ENCODE measurements at regions not wholly inside any gene's neighbourhood (a gene's known extent, or its start where the extent isn't known, plus 50 kb on each side); places are given as distances from the start of the nearest gene placed in this dataset.
"Not testable (repeated sequence)": the region's sequence is repeated elsewhere in the genome, so short reads cannot be mapped to it uniquely, and the experiment has no call there.

DNA sequence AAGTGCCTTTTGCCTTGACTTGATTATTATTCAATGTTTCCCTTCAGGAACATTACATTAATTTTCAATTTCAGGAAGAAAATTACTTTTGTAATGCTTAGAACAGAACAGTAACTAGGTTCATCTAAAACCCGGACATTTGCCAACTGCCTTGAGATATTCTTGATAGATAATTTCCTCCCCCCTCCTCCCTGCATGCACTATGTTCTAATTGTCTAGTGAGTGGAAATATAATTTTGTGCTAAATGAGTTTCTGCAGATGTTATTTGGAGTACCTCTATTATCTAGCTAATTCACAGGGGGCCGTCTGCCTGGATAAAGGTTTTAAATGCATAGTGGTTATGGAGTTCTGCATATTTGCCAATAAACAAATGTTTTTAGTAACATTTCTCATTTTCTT lies 200.3 kb upstream of the SLC39A10 start:
- DNase-seq, result no peak

DNA sequence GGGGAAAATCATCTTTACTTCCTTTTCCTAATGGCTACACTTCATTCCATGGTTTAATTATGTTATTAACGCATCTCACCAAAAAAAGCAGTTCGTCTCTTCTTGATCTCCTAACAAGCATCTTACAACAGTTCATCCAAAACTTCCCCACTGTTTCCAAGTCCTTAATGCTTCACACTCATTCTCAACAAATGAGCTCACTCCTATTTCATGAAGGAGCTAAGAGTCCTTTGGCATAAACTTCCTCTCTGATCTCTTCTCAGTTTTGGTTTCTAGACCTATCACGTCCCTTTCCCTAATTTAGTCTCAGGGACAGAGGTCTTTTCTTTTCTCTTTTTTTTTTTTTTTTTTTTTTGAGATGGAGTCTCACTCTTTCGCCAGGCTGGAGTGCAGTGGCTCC lies 205.9 kb upstream of the SLC39A10 start:
- no peak for DNase-seq

- DNase-seq, result no peak
Measured at GRCh38 chr2:195450552-195451113, 206.4 kb upstream of the SLC39A10 start.

GRCh38 chr2:195447323-195447975 lies 209.6 kb upstream of the SLC39A10 start:
- no peak for DNase-seq

- no peak for DNase-seq
Measured at GRCh38 chr2:195445639-195446038, 211.4 kb upstream of the SLC39A10 start.

- DNase-seq, result no peak
Measured at GRCh38 chr2:195443926-195444325, 213.1 kb upstream of the SLC39A10 start.

DNA sequence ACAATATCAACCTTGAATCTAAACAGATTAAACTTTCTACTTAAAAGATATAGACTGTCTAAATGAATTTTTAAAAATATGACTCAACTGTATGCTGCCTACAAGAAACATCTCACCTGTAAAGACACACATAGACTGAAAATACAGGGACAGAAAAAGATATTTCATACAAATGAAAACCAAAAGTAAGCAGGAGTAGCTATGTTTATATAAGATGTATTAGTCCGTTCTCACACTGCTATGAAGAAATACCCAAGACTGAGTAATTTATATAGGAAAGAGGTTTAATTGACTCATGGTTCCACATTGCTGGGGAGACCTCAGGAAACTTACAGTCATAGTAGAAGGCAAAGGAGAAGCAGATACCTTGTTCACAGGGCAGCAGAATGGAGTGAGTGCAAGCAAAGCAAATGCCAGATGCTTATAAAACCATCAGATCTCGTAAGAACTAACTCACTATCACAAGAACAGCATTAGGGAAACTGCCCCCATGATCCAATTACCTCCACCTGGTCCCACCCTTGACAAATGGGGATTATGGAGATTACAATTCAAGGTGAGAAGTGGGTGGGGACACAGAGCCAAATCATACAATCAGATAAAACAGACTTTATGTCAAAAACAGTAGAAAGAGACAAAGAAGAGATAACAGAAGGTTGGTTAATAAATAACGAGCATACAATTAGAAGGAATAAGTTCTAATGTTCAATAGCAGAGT lies 214.4 kb upstream of the SLC39A10 start:
- no peak for DNase-seq

GRCh38 chr2:195438692-195439091 lies 218.3 kb upstream of the SLC39A10 start:
- DNase-seq, result no peak

GRCh38 chr2:195437521-195437920 lies 219.5 kb upstream of the SLC39A10 start:
- DNase-seq, result no peak

DNA sequence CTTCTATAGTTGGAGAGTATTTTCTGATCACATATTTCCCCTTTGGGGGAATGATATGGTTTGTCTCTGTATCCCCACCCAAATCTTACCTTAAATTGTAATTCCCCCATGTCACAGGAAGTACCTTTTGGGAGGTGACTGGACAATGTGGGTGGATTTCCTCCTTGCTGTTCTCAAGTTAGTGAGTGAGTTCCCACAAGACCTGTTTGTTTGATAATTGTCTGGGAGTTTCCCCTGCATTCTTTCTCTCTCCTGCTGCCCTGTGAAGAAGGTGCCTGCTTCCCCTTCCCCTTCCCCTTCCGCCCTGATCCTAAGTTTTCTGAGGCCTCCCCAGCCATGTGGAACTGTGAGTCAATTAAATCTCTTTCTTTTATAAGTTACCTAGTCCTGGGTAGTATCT lies 222.7 kb upstream of the SLC39A10 start:
- no peak for DNase-seq

DNA sequence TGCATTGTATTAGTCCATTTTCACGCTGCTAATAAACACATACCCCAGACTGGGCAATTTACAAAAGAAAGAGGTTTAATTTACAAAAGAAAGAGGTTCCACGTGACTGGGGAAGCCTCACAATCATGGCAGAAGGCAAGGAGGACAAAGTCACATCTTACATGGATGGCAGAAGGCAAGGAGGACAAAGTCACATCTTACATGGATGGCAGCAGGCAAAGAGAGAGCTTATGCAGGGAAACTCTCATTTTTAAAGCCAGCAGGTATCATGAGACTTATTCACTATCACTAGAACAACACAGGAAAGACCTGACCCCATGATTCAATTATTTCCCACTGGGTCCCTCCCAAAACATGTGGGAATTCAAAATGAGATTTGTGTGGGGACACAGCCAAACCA lies 223.3 kb upstream of the SLC39A10 start:
- DNase-seq, result not testable (repeated sequence)

DNA sequence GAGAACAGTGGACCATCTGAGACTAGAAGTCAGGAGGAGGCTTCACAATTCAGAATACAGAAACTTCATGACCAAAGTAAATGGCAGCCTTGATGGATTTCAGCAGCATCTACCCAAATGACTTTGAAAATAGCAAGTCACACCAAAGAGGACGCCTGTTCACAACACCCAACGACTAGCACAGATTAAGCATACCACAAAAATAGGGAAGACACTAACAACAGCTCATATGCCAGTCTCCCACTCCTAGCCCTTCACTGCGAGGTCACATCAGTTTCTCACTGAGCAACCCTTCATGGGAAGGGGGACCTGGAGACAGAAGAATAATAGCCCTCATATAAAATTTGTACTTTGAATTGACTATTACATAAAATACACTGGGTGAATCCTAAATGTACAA lies 228.4 kb upstream of the SLC39A10 start:
- no peak for DNase-seq

- no peak for DNase-seq
Measured at GRCh38 chr2:195425328-195425727, 231.7 kb upstream of the SLC39A10 start.

DNA sequence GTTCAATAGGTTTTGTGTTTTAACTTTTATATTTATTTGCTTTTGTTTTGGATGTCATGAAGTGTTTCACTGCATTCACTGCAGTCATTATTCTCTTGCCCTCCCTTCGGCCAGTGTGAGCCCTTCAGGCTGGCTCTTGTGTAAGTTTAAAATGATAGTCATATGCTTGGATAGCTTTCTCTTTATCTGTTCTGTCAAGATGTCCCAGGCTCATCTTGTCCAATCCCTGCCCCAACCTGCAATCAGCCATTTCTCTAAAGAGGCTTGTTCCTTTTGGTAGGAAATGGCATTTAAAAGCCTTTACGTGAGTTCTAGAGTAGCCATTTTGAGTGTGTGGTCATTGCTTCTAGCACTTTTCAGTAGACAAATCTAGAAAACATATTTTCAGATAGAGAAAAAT lies 238.0 kb upstream of the SLC39A10 start:
- no peak for DNase-seq

DNA sequence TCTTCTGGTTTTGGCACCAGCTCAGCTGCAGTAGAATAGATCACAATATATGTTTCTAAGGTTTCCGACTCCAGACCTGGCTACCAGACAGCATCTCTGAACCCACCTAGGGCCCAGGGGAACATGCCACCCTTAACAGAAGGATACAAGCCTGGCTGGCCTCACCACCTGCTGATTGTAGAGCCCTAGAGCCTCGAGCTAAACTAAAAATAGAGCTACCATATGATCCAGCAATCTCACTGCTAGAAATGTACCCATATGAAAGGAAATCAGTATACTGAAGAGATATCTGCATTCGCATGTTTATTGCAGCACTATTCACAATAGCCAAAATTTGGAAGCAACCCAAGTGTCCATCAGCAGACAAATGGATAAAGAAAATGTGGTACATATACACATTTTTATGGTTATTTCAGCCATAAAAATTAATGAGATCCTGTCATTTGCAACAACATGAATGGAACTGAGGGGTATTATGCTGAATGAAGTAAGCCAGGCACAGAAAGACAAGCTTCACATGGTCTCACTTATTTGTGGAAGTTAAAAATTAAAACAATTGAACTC lies 242.4 kb upstream of the SLC39A10 start:
- no peak for DNase-seq

- DNase-seq, result no peak
Measured at GRCh38 chr2:195413944-195414343, 243.1 kb upstream of the SLC39A10 start.

GRCh38 chr2:195413422-195413821 lies 243.6 kb upstream of the SLC39A10 start:
- no peak for DNase-seq

DNA sequence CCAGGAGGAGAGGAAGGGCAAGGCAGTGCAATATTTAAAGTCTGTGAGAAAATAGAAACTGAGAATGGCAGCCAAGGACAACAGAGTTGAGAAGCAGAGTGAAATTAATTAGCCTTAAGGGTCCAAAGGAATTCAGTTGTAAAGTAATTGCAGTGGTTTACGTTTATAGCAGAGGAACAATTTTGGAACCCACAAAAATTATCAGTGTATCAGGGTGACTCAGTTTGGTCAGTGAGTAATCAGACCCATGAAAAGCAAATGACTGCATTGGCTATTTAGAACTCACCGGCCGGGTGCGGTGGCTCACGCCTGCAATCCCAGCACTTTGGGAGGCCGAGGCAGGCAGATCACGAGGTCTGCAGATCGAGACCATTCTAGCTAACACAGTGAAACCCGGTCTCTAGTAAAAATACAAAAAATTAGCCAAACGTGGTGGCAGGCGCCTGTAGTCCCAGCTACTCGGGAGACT lies 245.8 kb upstream of the SLC39A10 start:
- DNase-seq, result no peak

GRCh38 chr2:195410074-195410671 lies 246.9 kb upstream of the SLC39A10 start:
- no peak for DNase-seq

- no peak for DNase-seq
Measured at GRCh38 chr2:195408811-195409210, 248.2 kb upstream of the SLC39A10 start.

GRCh38 chr2:195408196-195408595 lies 248.8 kb upstream of the SLC39A10 start:
- DNase-seq, result no peak

DNA sequence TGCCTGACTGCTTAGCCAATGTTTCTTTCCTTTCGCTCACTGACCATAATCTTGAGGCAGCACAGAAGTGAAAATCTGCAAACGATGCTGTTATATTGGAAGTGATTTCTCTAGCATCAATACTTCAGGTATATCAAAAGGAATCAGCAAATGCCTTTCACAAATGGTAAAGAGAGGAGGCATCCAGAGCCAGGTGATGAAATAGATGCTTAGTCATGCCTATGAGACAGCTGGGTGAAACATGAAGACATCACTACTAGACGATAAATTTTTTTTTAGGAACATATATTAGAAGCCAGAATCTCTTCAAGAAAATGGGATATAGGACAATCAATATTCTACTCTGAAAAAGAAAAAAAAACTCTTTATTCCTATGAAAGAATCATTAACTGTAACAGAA lies 249.2 kb upstream of the SLC39A10 start:
- no peak for DNase-seq

DNA sequence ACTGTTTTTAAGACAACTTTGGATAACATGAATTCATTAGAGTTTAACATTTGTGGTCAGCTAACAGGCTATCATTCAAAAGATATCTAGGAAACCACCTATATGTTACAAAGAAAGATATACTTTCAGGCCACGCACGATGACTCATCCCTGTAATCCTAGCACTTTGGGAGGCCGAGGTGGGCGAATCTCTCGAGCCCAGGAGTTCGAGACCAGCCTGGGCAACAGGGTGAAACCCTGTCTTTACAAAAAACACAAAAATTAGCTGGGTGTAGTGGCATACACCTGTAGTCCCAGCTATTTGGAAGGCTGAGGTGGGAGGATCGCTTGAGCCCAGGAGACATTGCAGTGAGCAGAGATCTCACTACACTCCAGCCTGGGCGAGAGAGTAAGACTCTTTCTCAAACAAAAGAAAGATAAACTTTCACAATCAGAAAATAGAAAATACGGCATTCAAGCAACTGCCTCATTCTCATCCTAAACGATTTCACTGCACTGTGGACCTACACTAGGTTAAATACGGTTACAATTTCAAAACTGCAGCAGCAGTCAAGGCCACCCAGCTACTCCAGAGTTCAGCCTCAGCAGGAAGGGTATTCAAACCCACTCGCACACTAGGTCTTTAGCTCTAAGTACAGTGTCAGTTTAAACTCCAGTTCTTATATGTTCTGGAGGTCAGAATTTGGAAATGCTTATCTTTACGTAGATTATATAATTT lies 250.0 kb upstream of the SLC39A10 start:
- DNase-seq, result no peak
